ENCODE measurements at regions not wholly inside any gene's neighbourhood (a gene's known extent, or its start where the extent isn't known, plus 50 kb on each side); places are given as distances from the start of the nearest gene placed in this dataset.
"Not testable (repeated sequence)": the region's sequence is repeated elsewhere in the genome, so short reads cannot be mapped to it uniquely, and the experiment has no call there.

DNA sequence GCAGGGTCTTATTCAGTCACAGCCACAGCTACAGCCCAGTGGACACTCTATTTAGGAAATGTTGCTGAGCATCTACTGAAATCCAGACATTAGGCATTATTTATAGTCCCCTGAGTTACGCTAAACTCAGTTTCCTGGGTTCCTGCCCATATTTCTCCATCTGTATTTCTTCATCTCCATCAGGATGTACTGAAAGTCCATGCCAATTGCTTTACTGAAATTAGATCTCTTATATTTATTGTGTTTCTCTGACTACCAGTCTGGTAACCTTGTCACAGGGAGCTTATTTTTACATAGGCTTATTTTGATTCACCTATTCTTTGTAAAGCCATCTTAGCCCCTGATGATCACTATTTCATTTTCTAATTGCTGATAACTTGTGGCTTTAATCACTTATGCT is 223.9 kb downstream of the TLE3 start:
- ATAC-seq (ENCODE audit: low FRiP score) (no peak), DNase-seq (ENCODE audit: low spot score) (no peak)
- TF ChIP-seq, protein P1, sequence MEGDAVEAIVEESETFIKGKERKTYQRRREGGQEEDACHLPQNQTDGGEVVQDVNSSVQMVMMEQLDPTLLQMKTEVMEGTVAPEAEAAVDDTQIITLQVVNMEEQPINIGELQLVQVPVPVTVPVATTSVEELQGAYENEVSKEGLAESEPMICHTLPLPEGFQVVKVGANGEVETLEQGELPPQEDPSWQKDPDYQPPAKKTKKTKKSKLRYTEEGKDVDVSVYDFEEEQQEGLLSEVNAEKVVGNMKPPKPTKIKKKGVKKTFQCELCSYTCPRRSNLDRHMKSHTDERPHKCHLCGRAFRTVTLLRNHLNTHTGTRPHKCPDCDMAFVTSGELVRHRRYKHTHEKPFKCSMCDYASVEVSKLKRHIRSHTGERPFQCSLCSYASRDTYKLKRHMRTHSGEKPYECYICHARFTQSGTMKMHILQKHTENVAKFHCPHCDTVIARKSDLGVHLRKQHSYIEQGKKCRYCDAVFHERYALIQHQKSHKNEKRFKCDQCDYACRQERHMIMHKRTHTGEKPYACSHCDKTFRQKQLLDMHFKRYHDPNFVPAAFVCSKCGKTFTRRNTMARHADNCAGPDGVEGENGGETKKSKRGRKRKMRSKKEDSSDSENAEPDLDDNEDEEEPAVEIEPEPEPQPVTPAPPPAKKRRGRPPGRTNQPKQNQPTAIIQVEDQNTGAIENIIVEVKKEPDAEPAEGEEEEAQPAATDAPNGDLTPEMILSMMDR (IDR thresholded peaks at IDR 0.05): no peak

DNA sequence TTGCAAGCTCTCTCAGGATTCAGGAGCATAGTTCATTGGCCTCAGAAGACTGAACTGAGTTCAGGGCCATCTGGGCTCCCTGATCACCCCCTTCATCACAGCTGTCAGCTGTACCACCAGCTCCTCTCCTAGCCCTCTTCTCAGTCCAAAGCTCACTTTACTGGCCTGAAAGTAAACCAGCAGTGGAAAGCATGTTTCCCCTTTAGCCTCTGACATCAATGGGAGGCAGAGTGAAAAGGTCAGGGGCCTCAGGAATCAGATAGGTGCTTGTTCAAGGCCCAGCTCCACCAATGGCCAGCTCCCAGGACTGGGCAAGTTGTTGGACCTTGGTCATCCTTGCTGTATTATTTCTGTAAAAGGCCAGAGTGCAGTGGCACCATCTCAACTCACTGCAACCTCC is 223.4 kb downstream of the TLE3 start:
- ATAC-seq (ENCODE audit: low FRiP score) (no peak), DNase-seq (ENCODE audit: low spot score) (no peak)
- TF ChIP-seq, protein P1 (IDR thresholded peaks at IDR 0.05): no peak

DNA sequence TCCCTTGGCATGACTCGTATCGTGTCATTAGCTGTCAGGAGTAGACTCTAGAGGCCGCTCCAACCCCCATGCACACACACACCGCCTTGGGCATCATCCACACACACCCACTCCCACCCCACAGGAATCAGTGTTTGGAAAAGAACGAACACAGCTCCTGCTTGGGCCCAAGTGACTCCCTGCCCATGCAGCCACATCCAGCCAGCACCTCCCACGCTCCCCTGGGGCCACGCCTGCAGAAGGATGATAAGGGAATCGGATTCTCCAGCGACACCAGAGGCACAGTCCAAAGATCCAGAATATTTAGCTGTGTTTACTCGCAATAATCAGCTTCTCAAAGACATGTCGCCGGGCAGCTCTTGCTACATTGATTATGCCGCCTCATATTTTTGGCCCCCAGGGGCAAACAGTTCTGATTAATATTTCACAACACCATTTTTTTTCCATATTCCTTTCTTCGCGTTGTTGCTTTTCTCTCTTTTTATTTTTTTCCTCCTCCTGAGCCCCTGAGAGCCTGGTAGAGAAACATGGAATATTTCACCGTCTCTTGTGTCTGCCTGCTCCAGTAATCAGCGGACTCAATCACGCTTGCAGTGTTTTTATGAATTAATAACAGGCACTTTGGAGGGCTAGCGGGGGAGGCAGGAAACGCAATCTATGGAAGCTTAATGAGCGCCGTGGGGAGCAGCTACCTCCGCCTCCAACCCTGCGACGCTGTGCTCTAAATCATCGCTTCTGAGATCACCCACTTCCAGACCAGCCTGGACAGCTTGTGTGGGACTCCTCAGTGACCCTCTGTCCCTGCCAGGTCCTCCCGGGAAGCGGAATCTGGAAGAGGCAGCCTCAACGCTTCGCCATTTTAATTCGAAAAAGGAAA is 221.4 kb downstream of the TLE3 start:
- ATAC-seq (ENCODE audit: low FRiP score) (no peak), DNase-seq (ENCODE audit: low spot score) (no peak)
- TF ChIP-seq, protein P1 (IDR thresholded peaks at IDR 0.05): no peak

DNA sequence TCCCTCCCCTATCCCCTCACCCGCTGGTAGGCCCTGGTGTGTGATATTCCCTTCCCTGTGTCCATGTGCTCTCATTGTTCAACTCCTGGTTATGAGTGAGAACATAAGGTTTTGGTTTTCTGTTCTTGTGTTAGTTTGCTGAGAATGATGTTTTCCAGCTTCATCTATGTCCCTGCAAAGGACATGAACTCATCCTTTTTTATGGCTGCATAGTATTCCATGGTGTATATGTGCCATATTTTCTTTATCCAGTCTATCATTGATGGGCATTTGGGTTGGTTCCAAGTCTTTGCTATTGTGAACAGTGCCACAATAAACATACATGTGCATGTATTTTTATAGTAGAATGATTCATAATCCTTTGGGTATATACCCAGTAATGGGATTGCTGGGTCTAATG is 217.8 kb downstream of the TLE3 start:
- ATAC-seq (ENCODE audit: low FRiP score): not testable (repeated sequence)

DNA sequence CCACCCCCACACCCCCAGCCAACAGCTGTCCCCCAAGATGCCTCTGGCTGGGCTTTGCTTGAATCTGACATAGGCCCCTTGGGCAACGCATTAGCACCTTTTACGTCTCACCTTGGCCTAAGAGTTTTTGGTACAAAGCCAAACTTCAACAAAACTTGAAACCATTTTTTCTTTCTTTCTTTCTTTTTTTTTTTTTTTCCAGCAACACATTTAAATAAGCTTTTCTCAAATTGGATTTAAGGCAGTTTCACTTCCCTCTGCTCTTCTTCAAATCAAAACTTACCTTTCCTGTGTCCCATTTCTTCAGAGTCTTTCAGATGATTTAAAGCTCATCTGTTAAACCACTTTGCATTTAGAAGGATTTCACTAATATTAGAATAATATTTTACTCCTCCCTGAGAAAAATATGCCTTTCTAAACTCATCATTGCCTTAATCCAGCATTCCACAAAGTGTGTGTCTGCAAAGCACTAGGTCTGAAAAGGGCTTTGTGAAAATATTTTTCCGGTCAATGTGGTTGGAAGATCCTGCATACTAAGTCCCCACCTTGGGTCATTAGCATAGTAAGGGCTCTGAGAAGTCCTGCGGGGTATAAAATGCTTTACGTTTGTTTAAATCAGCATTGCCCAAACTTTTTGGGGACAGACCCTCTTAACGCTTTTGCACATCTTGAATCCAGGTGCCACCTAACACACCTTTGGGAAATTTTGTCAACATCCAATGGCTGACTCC is 217.0 kb downstream of the TLE3 start:
- TF ChIP-seq, protein P1 (IDR thresholded peaks at IDR 0.05): no peak
- ATAC-seq (ENCODE audit: low FRiP score): no peak
- no peak for DNase-seq (ENCODE audit: low spot score)

More for the DNA sequence above, 217.8 kb downstream of the TLE3 start:
- not testable (repeated sequence) for DNase-seq (ENCODE audit: low spot score)

DNA sequence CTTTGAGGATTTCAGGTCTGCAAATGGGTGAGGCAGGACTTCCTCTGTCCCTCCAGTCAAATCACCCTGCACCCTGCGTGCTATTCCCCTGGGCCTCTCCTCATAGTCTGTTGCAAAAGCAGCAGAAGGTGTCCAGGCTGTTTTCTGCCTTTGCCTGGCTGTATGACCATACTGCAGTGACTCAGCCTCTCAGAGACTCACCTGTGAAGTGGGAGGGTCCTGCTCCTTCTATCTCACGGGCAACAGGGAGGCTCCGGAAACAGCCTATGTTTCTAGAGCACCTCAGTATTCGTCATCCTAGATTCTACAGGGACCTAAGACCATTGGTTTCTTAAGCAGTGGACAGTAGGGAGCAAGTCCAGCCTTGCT is 216.4 kb downstream of the TLE3 start:
- TF ChIP-seq, protein P1 (IDR thresholded peaks at IDR 0.05): no peak
- DNase-seq (ENCODE audit: low spot score) (no peak), ATAC-seq (ENCODE audit: low FRiP score) (no peak)

DNA sequence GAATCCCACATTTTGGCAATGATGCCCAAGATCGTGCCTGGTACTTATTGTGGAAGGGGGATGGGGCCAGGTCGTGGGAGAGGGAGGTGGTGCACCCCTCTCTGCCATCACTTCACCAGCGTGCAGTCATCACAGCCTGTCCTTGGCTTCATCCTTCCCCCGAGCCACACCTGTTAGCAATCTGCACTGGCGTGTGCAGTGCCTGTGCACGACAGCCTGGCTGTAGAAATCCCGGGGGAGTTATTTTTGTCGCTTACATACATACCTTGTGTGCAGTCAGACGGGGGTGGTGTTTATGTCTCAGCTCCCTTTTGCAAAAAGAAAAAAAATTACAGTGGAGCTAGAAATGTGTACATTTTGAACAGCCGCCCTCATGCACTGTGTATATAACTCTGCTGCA is 216.0 kb downstream of the TLE3 start:
- TF ChIP-seq, protein P1 (IDR thresholded peaks at IDR 0.05): no peak
- DNase-seq (ENCODE audit: low spot score): no peak
- ATAC-seq (ENCODE audit: low FRiP score): no peak
